GM12874 (cell line): ENCODE measurements at regions not wholly inside any gene's neighbourhood (a gene's known extent, or its start where the extent isn't known, plus 50 kb on each side); places are given as distances from the start of the nearest gene placed in this dataset.

Experiments
- CTCF ChIP-seq: IDR thresholded peaks from 2 replicates; pipeline ENCODE4 v1.5.1; 2011; ENCODE audit warnings: low read depth, mild to moderate bottlenecking, control low read depth, low read length, moderate library complexity; ENCODE audit not compliant: insufficient read depth

- TF ChIP-seq CTCF = no peak
Observed at GRCh38 chr18:22827216-22827615, 105.9 kb upstream of the RBBP8 start.

- no peak for TF ChIP-seq CTCF
Observed at GRCh38 chr18:22827741-22828140, 105.4 kb upstream of the RBBP8 start.

GRCh38 chr18:22828171-22828570, 105.0 kb upstream of the RBBP8 start:
- no peak for TF ChIP-seq CTCF

GRCh38 chr18:22829781-22830180, 103.3 kb upstream of the RBBP8 start:
- no peak for TF ChIP-seq CTCF

GRCh38 chr18:22830511-22830910, 102.6 kb upstream of the RBBP8 start:
- no peak for TF ChIP-seq CTCF

GRCh38 chr18:22831441-22831904, 101.7 kb upstream of the RBBP8 start:
- TF ChIP-seq CTCF = no peak

GRCh38 chr18:22836932-22837331, 96.2 kb upstream of the RBBP8 start:
- TF ChIP-seq CTCF = no peak

- TF ChIP-seq CTCF = no peak
Observed at GRCh38 chr18:22838221-22838620, 94.9 kb upstream of the RBBP8 start.
